SK-N-SH (cell line): ENCODE measurements at regions not wholly inside any gene's neighbourhood (a gene's known extent, or its start where the extent isn't known, plus 50 kb on each side); places are given as distances from the start of the nearest gene placed in this dataset.

Experiments
- CTCF ChIP-seq: fragments of 200-600 bp; sonication (generic); IDR thresholded peaks from 2 replicates; pipeline ENCODE4 v1.6.1; 2017; ENCODE audit warnings: antibody characterized with exemption, mild to moderate bottlenecking, moderate library complexity
- FOXM1 ChIP-seq: IDR thresholded peaks from 2 replicates; pipeline ENCODE4 v1.4.0; 2012; ENCODE audit warnings: low read depth, mild to moderate bottlenecking
- GATA2 ChIP-seq: sonication (generic); formaldehyde crosslinking; IDR thresholded peaks from 2 replicates; pipeline ENCODE4 v1.5.0; 2020; ENCODE audit warnings: mild to moderate bottlenecking, missing genetic modification reagents
- MAX ChIP-seq: IDR thresholded peaks from 2 replicates; pipeline ENCODE4 v1.4.0; 2012; ENCODE audit warnings: low read depth
- NFIC ChIP-seq: IDR thresholded peaks from 2 replicates; pipeline ENCODE4 v1.4.0; 2012; ENCODE audit warnings: borderline replicate concordance
- PBX3 ChIP-seq: IDR thresholded peaks from 2 replicates; pipeline ENCODE4; 2012
- RAD21 ChIP-seq: IDR thresholded peaks from 2 replicates; pipeline ENCODE4 v1.6.1; 2012; ENCODE audit warnings: mild to moderate bottlenecking, low read length
- REST ChIP-seq: IDR thresholded peaks from 2 replicates; pipeline ENCODE4 v1.6.1; 2012; ENCODE audit warnings: mild to moderate bottlenecking, low read depth, low read length, moderate library complexity
- RXRA ChIP-seq: IDR thresholded peaks from 2 replicates; pipeline ENCODE4 v1.4.0; 2012; ENCODE audit warnings: low read depth, mild to moderate bottlenecking, borderline replicate concordance
- YY1 ChIP-seq: IDR thresholded peaks from 2 replicates; pipeline ENCODE4 v1.4.0; 2012; ENCODE audit warnings: low read depth, mild to moderate bottlenecking
- ZBTB33 ChIP-seq: IDR thresholded peaks from 2 replicates; pipeline ENCODE4 v1.4.0; 2012; ENCODE audit warnings: low read depth, borderline replicate concordance

- TF ChIP-seq MAX (no peak), REST (no peak), CTCF (no peak), FOXM1 (no peak), YY1 (no peak), RAD21 (no peak), RXRA (no peak), NFIC (no peak), PBX3 (no peak), GATA2 (no peak), ZBTB33 (no peak)
Measured at GRCh38 chr3:87848003-87848402, 210.8 kb downstream of the CGGBP1 start.
